ENCODE measurements at regions not wholly inside any gene's neighbourhood (a gene's known extent, or its start where the extent isn't known, plus 50 kb on each side); places are given as distances from the start of the nearest gene placed in this dataset.

DNA sequence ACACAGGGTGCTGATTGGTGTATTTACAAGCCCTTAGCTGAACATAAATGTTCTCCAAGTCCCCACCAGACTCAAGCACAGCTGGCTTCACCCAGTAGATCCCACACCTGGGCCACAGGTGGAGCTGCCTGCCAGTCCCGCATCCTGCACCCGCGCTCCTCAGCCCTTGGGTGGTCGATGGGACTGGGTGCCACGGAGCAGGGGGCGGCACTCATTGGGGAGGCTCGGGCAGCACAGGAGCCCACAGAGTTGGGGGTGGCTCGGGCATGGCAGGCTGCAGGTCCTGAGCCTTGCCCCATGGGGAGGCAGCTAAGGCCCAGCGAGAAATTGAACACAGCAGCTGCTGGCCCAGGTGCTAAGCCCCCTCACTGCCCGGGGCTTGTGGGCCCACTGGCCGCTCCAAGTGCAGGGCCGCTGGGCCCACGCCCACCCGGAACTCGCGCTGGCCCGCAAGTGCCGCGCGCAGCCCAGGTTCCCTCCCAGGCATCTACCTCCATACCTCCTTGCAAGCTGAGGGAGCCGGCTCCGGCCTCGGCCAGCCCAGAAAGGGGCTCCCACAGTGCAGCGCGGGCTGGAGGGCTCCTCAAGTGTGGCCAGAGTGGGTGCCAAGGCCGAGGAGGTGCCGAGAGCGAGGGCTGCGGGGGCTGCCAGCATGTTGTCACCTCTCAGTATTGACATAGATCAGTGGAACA, 442.7 kb downstream of the OCA2 start:
- Histone ChIP-seq H3K4me2 (ENCODE audit: extremely low read depth, insufficient read depth, low read length) (no peak overlapping the region), H4K20me1 (ENCODE audit: control insufficient read depth, extremely low read depth, insufficient read depth, low read length) (no peaks in the 10 kb centered on the region), H3K36me3 (ENCODE audit: control insufficient read depth, insufficient read depth, low read length) (no peaks in the 10 kb centered on the region), H2AFZ (ENCODE audit: low read length) (no peak overlapping the region), H3K27ac (ENCODE audit: insufficient read depth, low read length) (no peak overlapping the region), H3K4me3 (replicated peaks in 1 of 4; ENCODE audit: control extremely low read depth in 1 of 4, insufficient read depth in 1 of 4, low read depth in 3 of 4, low read length in 4 of 4) (no peak overlapping the region), H3K9ac (ENCODE audit: insufficient read depth, low read length) (no peak overlapping the region), H3K4me1 (ENCODE audit: control insufficient read depth, extremely low read depth, insufficient read depth, low read length) (no peaks in the 10 kb centered on the region), H3K27me3 (ENCODE audit: control insufficient read depth, insufficient read depth, low read length) (no peaks in the 10 kb centered on the region), H3K9me3 (ENCODE audit: control insufficient read depth, insufficient read depth, low read depth, low read length) (no peaks in the 10 kb centered on the region), H3K79me2 (ENCODE audit: control insufficient read depth, insufficient read depth, low read length) (no peaks in the 10 kb centered on the region)
- no peak for DNase-seq (ENCODE audit: low read depth in 2 of 2)
- TF ChIP-seq, protein P1, sequence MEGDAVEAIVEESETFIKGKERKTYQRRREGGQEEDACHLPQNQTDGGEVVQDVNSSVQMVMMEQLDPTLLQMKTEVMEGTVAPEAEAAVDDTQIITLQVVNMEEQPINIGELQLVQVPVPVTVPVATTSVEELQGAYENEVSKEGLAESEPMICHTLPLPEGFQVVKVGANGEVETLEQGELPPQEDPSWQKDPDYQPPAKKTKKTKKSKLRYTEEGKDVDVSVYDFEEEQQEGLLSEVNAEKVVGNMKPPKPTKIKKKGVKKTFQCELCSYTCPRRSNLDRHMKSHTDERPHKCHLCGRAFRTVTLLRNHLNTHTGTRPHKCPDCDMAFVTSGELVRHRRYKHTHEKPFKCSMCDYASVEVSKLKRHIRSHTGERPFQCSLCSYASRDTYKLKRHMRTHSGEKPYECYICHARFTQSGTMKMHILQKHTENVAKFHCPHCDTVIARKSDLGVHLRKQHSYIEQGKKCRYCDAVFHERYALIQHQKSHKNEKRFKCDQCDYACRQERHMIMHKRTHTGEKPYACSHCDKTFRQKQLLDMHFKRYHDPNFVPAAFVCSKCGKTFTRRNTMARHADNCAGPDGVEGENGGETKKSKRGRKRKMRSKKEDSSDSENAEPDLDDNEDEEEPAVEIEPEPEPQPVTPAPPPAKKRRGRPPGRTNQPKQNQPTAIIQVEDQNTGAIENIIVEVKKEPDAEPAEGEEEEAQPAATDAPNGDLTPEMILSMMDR (conservative IDR thresholded peaks at IDR 0.05 in 1 of 2, IDR thresholded peaks at IDR 0.05 in 1 of 2; ENCODE audit: low read depth in 1 of 2, low read length in 2 of 2): no peak
- TF ChIP-seq EZH2 (IDR thresholded peaks at IDR 0.05; ENCODE audit: low read length, missing control alignments): no peak

DNA sequence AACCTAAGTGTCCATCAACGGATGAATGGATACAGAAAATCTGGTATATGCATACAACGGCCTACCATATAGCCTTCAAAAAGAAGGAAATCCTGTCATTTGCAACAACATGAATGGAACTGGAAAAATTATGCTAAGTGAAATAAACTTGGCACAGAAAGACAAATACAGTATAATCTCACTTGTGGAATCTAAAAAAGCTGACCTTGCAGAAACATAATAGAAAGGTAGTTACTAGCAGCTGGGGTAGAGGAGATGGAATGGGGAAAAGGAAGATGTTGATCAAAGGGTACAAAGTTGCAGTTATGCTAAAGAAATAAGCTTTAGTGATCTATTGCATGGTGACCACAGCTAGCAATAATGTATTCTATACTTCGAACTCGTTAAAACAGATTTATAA, 444.1 kb downstream of the OCA2 start:
- no peaks in the 10 kb centered on the region for H3K36me3 ChIP-seq (ENCODE audit: control insufficient read depth, insufficient read depth, low read length)
- H3K4me1 ChIP-seq (ENCODE audit: control insufficient read depth, extremely low read depth, insufficient read depth, low read length): no peaks in the 10 kb centered on the region
- H3K27ac ChIP-seq (ENCODE audit: insufficient read depth, low read length): no peak overlapping the region
- no peak overlapping the region for H2AFZ ChIP-seq (ENCODE audit: low read length)
- TF ChIP-seq, protein P1 (conservative IDR thresholded peaks at IDR 0.05 in 1 of 2, IDR thresholded peaks at IDR 0.05 in 1 of 2; ENCODE audit: low read depth in 1 of 2, low read length in 2 of 2): no peak
- TF ChIP-seq EZH2 (IDR thresholded peaks at IDR 0.05; ENCODE audit: low read length, missing control alignments): no peak
- H4K20me1 ChIP-seq (ENCODE audit: control insufficient read depth, extremely low read depth, insufficient read depth, low read length): no peaks in the 10 kb centered on the region
- H3K27me3 ChIP-seq (ENCODE audit: control insufficient read depth, insufficient read depth, low read length): no peaks in the 10 kb centered on the region
- H3K9ac ChIP-seq (ENCODE audit: insufficient read depth, low read length): no peak overlapping the region
- DNase-seq (ENCODE audit: low read depth in 2 of 2): no peak
- no peak overlapping the region for H3K4me3 ChIP-seq (replicated peaks in 1 of 4; ENCODE audit: control extremely low read depth in 1 of 4, insufficient read depth in 1 of 4, low read depth in 3 of 4, low read length in 4 of 4)
- no peak overlapping the region for H3K4me2 ChIP-seq (ENCODE audit: extremely low read depth, insufficient read depth, low read length)
- H3K9me3 ChIP-seq (ENCODE audit: control insufficient read depth, insufficient read depth, low read depth, low read length): no peaks in the 10 kb centered on the region
- no peaks in the 10 kb centered on the region for H3K79me2 ChIP-seq (ENCODE audit: control insufficient read depth, insufficient read depth, low read length)

DNA sequence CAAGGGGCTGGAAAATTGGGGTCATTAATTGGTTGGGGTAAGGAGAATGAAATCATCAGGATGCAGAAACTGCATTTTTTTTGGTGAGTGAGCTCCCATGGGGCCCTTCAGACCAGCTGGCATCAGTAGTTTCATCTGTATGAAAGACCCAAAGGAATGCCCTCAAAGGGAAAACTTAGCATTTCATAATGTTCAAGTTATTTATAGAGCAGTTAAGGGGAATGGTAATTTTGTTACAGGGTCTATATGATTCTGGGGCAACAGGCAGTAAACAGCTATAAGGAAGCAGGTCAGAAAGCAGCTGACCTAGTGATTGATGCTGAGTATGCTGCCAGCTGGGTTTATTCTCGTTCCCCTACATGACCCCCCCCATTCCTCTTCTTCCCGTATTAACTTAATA, 448.9 kb downstream of the OCA2 start:
- no peak overlapping the region for H3K4me3 ChIP-seq (replicated peaks in 1 of 4; ENCODE audit: control extremely low read depth in 1 of 4, insufficient read depth in 1 of 4, low read depth in 3 of 4, low read length in 4 of 4)
- no peaks in the 10 kb centered on the region for H3K9me3 ChIP-seq (ENCODE audit: control insufficient read depth, insufficient read depth, low read depth, low read length)
- TF ChIP-seq EZH2 (IDR thresholded peaks at IDR 0.05; ENCODE audit: low read length, missing control alignments): no peak
- TF ChIP-seq, protein P1 (conservative IDR thresholded peaks at IDR 0.05 in 1 of 2, IDR thresholded peaks at IDR 0.05 in 1 of 2; ENCODE audit: low read depth in 1 of 2, low read length in 2 of 2): no peak
- H3K79me2 ChIP-seq (ENCODE audit: control insufficient read depth, insufficient read depth, low read length): no peaks in the 10 kb centered on the region
- H3K4me1 ChIP-seq (ENCODE audit: control insufficient read depth, extremely low read depth, insufficient read depth, low read length): no peaks in the 10 kb centered on the region
- no peaks in the 10 kb centered on the region for H3K27me3 ChIP-seq (ENCODE audit: control insufficient read depth, insufficient read depth, low read length)
- H3K9ac ChIP-seq (ENCODE audit: insufficient read depth, low read length): no peak overlapping the region
- H3K4me2 ChIP-seq (ENCODE audit: extremely low read depth, insufficient read depth, low read length): no peak overlapping the region
- H2AFZ ChIP-seq (ENCODE audit: low read length): no peak overlapping the region
- DNase-seq (ENCODE audit: low read depth in 2 of 2): no peak
- no peaks in the 10 kb centered on the region for H4K20me1 ChIP-seq (ENCODE audit: control insufficient read depth, extremely low read depth, insufficient read depth, low read length)
- no peak overlapping the region for H3K27ac ChIP-seq (ENCODE audit: insufficient read depth, low read length)
- H3K36me3 ChIP-seq (ENCODE audit: control insufficient read depth, insufficient read depth, low read length): no peaks in the 10 kb centered on the region

Measured in fibroblast of lung (primary cell).